ENCODE measurements at regions not wholly inside any gene's neighbourhood (a gene's known extent, or its start where the extent isn't known, plus 50 kb on each side); places are given as distances from the start of the nearest gene placed in this dataset.

GRCh38 chr11:90532125-90532524, 309.3 kb upstream of the CHORDC1 start:
- CTCF ChIA-PET: no interaction called here
- H3K27me3 Mint-ChIP-seq (ENCODE audit: low read depth): no peaks in the 10 kb centered on the region
- TF ChIP-seq FOXP4 (CRISPR knock-in tag; IDR thresholded peaks at IDR 0.05) (no peak), SMAD3 (CRISPR knock-in tag; IDR thresholded peaks at IDR 0.05; ENCODE audit: borderline replicate concordance) (no peak), ZSCAN18 (CRISPR knock-in tag; IDR thresholded peaks at IDR 0.05) (no peak), NR1H2 (CRISPR knock-in tag; IDR thresholded peaks at IDR 0.05) (no peak), ZNF512 (CRISPR knock-in tag; IDR thresholded peaks at IDR 0.05; ENCODE audit: borderline replicate concordance) (no peak), ZNF396 (CRISPR knock-in tag; IDR thresholded peaks at IDR 0.05; ENCODE audit: borderline replicate concordance) (no peak), E2F5 (CRISPR knock-in tag; IDR thresholded peaks at IDR 0.05) (no peak), JAZF1 (CRISPR knock-in tag; IDR thresholded peaks at IDR 0.05) (no peak)
- ATAC-seq (peak; percentile 71), DNase-seq (ENCODE audit: low spot score) (no peak)
- H3K27ac Mint-ChIP-seq: no peak overlapping the region
- H3K4me1 Mint-ChIP-seq: peaks cover 14% of the 10 kb centered on the region
- POLR2A ChIA-PET: interaction anchor here (0.5 kb wide), 1 partner anchor 136 kb away, joined by 3 read pairs; no protein-coding TSS in a partner anchor
- no peaks in the 10 kb centered on the region for H3K9me3 Mint-ChIP-seq
- no peaks in the 10 kb centered on the region for H3K36me3 Mint-ChIP-seq
- no peak overlapping the region for H3K4me3 Mint-ChIP-seq

GRCh38 chr11:90531001-90531400, 308.2 kb upstream of the CHORDC1 start:
- Mint-ChIP-seq H3K9me3 (no peaks in the 10 kb centered on the region), H3K27ac (no peak overlapping the region), H3K36me3 (no peaks in the 10 kb centered on the region), H3K27me3 (ENCODE audit: low read depth) (no peaks in the 10 kb centered on the region), H3K4me1 (peaks cover 14% of the 10 kb centered on the region), H3K4me3 (no peak overlapping the region)
- CTCF ChIA-PET: no interaction called here
- POLR2A ChIA-PET: no interaction called here
- TF ChIP-seq GABPB1 (CRISPR knock-in tag; IDR thresholded peaks at IDR 0.05): no peak
- TF ChIP-seq MAX (CRISPR knock-in tag; IDR thresholded peaks at IDR 0.05): no peak
- no peak for TF ChIP-seq ATF2 (CRISPR knock-in tag; IDR thresholded peaks at IDR 0.05; ENCODE audit: borderline replicate concordance, low read depth)
- TF ChIP-seq EMX1 (CRISPR knock-in tag; IDR thresholded peaks at IDR 0.05): no peak
- TF ChIP-seq FOXP1 (CRISPR knock-in tag; IDR thresholded peaks at IDR 0.05; ENCODE audit: borderline replicate concordance): no peak
- no peak for TF ChIP-seq NFE2L1 (CRISPR knock-in tag; IDR thresholded peaks at IDR 0.05)
- TF ChIP-seq ZMAT4 (CRISPR knock-in tag; IDR thresholded peaks at IDR 0.05): no peak
- TF ChIP-seq ETV6 (CRISPR knock-in tag; IDR thresholded peaks at IDR 0.05): no peak
- TF ChIP-seq ZNF317 (CRISPR knock-in tag; IDR thresholded peaks at IDR 0.05; ENCODE audit: borderline replicate concordance, low read depth): no peak
- TF ChIP-seq MLX (CRISPR knock-in tag; IDR thresholded peaks at IDR 0.05): no peak
- TF ChIP-seq RORB (CRISPR knock-in tag; IDR thresholded peaks at IDR 0.05): no peak
- no peak for TF ChIP-seq CREB1 (CRISPR knock-in tag; IDR thresholded peaks at IDR 0.05)
- TF ChIP-seq E2F1 (CRISPR knock-in tag; IDR thresholded peaks at IDR 0.05): no peak
- no peak for TF ChIP-seq NFYB (CRISPR knock-in tag; conservative IDR thresholded peaks at IDR 0.05; ENCODE audit: low read depth)
- no peak for TF ChIP-seq SOX15 (CRISPR knock-in tag; IDR thresholded peaks at IDR 0.05)
- no peak for TF ChIP-seq GTF2I (CRISPR knock-in tag; conservative IDR thresholded peaks at IDR 0.05)
- DNase-seq (ENCODE audit: low spot score) (no peak), ATAC-seq (no peak)
